Gastrocnemius medialis (tissue), 4 donors: ENCODE measurements at regions not wholly inside any gene's neighbourhood (a gene's known extent, or its start where the extent isn't known, plus 50 kb on each side); places are given as distances from the start of the nearest gene placed in this dataset.

Experiments used
- POLR2A ChIP-seq, 2 donors: fragments of 450-650 bp; IDR thresholded peaks; one replicate each; pipeline ENCODE4 v1.6.1; 2017; ENCODE audit warnings: antibody characterized with exemption in 2 of 2, mild to moderate bottlenecking in 2 of 2, moderate library complexity in 2 of 2
- TF ChIP-seq, protein P1 (sequence below), 5 experiments: fragments of 450-650 bp in 3 of 5; fragments of 200-600 bp in 2 of 5; sonication (generic) in 2 of 5; IDR thresholded peaks in 4 of 5; conservative IDR thresholded peaks in 1 of 5; 1 replicate in 4 of 5; 2 replicates in 1 of 5; pipeline ENCODE4 v1.5.1; 2016 to 2019; ENCODE audit warnings: antibody characterized with exemption in 5 of 5, mild to moderate bottlenecking in 3 of 5, moderate library complexity in 3 of 5

DNA sequence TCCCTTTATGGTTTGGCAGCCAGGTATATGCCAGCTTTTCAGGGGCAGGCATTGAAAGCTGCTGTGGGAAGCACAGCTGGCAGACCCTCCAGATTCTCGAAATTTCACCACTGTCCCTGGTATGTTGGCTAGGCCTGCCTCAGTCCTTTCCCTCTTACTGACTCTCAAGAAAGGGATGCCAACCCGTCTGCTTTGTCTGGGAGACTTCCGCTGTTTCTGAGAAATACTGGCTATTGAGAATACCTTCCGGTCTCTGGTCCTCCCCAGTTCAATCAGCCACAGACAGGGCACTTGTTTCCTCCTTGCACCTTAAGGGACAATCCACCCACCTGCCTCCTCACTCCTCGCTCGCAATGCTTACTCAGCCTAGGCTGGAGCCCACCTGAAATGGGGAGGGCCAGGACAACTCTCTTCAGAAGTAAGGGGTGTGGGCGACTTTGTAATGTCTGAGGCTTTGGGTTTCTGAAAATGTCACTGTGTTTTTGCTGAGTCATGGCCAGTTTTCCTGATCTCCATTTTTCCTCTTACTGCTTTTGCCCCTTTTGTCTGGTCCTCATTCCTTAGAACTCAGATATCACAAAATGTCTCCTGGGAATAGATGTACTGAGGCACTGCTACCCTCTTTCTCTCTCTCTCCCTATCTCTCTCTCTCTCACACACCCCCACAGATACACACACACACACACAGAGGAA, 571.1 kb downstream of the TNS1 start:
- TF ChIP-seq, protein P1, sequence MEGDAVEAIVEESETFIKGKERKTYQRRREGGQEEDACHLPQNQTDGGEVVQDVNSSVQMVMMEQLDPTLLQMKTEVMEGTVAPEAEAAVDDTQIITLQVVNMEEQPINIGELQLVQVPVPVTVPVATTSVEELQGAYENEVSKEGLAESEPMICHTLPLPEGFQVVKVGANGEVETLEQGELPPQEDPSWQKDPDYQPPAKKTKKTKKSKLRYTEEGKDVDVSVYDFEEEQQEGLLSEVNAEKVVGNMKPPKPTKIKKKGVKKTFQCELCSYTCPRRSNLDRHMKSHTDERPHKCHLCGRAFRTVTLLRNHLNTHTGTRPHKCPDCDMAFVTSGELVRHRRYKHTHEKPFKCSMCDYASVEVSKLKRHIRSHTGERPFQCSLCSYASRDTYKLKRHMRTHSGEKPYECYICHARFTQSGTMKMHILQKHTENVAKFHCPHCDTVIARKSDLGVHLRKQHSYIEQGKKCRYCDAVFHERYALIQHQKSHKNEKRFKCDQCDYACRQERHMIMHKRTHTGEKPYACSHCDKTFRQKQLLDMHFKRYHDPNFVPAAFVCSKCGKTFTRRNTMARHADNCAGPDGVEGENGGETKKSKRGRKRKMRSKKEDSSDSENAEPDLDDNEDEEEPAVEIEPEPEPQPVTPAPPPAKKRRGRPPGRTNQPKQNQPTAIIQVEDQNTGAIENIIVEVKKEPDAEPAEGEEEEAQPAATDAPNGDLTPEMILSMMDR (IDR thresholded peaks at IDR 0.05 in 4 of 5, conservative IDR thresholded peaks at IDR 0.05 in 1 of 5): no peak
- no peak for TF ChIP-seq POLR2A (IDR thresholded peaks at IDR 0.05)
